ENCODE measurements at regions not wholly inside any gene's neighbourhood (a gene's known extent, or its start where the extent isn't known, plus 50 kb on each side); places are given as distances from the start of the nearest gene placed in this dataset.

DNA sequence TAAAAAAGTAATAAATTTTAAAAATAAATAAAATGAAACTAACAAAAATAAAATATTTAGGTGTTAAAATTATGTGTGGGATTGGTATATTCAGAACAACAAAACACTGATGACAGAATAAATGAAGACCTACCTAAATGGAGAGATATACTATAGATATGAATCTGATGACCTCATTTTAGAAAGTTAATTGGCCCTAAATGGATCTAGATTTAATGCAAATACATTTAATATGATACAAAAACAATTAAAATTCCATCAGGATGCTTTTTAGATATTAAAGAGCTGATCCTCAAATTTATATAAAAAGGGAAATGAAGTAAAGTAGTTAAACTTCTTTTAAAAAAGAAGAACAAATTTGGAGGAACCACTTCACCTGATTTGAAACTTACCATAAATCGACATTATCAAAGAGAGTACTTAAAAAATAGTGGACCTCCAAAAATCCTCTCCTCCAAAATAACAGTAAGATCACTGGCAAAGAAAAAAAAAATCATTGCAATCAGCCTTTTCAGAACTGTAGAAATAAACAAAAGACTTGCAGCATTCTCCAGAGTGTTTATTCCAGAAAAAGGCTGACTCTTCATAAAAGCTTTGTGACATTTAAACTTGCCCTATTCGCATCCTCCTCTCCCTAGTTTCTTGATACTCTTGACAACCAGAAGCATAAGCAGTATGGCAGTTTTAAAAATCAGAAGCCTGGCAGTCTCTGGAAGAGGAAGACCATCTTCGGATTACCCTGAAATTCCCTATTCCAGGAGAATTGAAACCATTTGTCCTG, 125.9 kb upstream of the AKR1E2 start:
- in situ Hi-C loops (cut with HindIII; ENCODE audit: low pct_unique_long_range_greater_than_20kb, low sequenced_read_pairs), result no loop called here
- no peak for DNase-seq (ENCODE audit: low read depth)

- DNase-seq (ENCODE audit: low read depth), result no peak
Measured at GRCh38 chr10:4698075-4698474, 127.9 kb upstream of the AKR1E2 start.

GRCh38 chr10:4696186-4696585, 129.8 kb upstream of the AKR1E2 start:
- no peak for DNase-seq (ENCODE audit: low read depth)
- in situ Hi-C loops (cut with HindIII; ENCODE audit: low pct_unique_long_range_greater_than_20kb, low sequenced_read_pairs), result no loop called here

More at GRCh38 chr10:4698075-4698474, 127.9 kb upstream of the AKR1E2 start:
- in situ Hi-C loops (cut with HindIII; ENCODE audit: low pct_unique_long_range_greater_than_20kb, low sequenced_read_pairs), result no loop called here

- DNase-seq (ENCODE audit: low read depth), result no peak
- in situ Hi-C loops (cut with HindIII; ENCODE audit: low pct_unique_long_range_greater_than_20kb, low sequenced_read_pairs), result no loop called here
Measured at GRCh38 chr10:4693967-4694366, 132.0 kb upstream of the AKR1E2 start.

DNA sequence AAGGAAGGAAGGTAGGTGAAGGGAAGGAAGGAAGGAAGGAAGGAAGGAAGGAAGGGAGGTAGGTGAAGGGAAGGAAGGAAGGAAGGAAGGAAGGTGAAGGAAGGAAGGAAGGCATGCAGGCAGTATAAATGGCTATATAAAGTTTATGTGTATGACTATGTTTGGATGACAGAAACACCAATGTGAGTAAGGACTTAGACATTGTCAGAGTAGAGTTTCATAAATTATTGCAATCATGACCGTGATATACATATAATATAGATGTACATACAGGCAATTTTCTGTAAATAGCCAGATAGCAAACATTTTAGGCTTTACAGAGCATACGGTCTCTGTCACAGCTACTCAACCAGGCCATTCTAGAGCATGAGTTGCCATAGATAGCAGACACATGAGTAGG, 133.8 kb upstream of the AKR1E2 start:
- in situ Hi-C loops (cut with HindIII; ENCODE audit: low pct_unique_long_range_greater_than_20kb, low sequenced_read_pairs), result no loop called here

DNA sequence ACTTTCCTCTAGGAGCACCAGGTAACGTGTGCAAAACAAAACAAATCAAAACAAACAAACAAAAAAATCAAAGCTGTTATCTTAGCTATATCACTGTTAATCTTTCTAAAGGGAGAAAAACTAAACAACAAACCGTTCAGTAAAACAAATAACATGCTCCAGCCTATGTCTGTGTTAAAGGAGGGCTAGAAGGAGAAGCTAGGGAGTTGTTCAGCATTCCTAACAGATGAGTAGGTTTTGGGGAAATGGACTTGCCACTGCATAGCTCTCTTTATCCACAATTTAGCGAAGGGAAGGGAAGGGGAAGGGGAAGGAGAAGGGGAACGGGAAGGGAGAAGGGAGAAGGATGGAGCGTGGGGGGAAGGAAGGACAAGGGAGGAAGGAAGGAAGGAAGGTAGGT, 134.2 kb upstream of the AKR1E2 start:
- no peak for DNase-seq (ENCODE audit: low read depth)
- in situ Hi-C loops (cut with HindIII; ENCODE audit: low pct_unique_long_range_greater_than_20kb, low sequenced_read_pairs), result no loop called here

More for the DNA sequence above, 133.8 kb upstream of the AKR1E2 start:
- DNase-seq (ENCODE audit: low read depth), result no peak

- in situ Hi-C loops (cut with HindIII; ENCODE audit: low pct_unique_long_range_greater_than_20kb, low sequenced_read_pairs), result no loop called here
- DNase-seq (ENCODE audit: low read depth), result no peak
Measured at GRCh38 chr10:4691301-4691700, 134.7 kb upstream of the AKR1E2 start.

GRCh38 chr10:4688601-4689000, 137.4 kb upstream of the AKR1E2 start:
- no peak for DNase-seq (ENCODE audit: low read depth)
- in situ Hi-C loops (cut with HindIII; ENCODE audit: low pct_unique_long_range_greater_than_20kb, low sequenced_read_pairs), result no loop called here

GRCh38 chr10:4688168-4688567, 137.8 kb upstream of the AKR1E2 start:
- in situ Hi-C loops (cut with HindIII; ENCODE audit: low pct_unique_long_range_greater_than_20kb, low sequenced_read_pairs), result no loop called here

DNA sequence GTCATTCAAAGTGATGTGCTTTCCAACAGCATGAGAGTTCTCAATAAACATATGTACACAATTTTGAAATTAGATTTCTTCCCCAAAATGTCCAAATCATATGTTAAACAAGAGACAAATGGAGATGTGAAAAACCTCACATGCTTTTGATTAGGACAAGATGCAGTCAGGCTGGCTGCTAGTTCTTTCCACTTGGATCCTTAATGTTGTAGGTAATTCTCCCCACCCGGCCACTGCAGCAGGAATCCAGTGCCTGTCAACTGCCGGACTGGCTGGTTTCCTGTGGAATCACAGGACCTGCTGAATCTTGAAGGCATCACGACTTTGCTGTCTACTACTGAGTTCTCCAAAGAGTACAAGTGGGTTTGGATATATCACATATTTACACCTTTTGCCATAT, 138.6 kb upstream of the AKR1E2 start:
- no peak for DNase-seq (ENCODE audit: low read depth)
- in situ Hi-C loops (cut with HindIII; ENCODE audit: low pct_unique_long_range_greater_than_20kb, low sequenced_read_pairs), result no loop called here

More at GRCh38 chr10:4688168-4688567, 137.8 kb upstream of the AKR1E2 start:
- no peak for DNase-seq (ENCODE audit: low read depth)

DNA sequence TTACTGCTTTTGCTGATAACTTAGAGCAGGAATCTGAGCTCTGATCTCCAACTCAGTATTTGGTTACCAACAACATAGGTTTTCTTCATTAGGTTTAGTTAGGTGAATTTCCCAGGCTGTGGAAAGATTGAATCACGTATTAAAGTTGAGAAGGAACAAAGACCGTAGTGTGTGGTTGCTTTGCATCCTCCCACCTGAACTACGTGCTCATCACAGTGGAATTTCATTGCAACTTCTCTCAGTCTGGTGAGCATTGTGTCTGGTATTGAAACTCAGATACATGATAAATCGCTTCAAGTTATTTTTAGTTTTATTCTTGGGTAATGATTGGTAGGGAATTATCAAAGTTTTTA, 139.4 kb upstream of the AKR1E2 start:
- in situ Hi-C loops (cut with HindIII; ENCODE audit: low pct_unique_long_range_greater_than_20kb, low sequenced_read_pairs), result no loop called here
- peak; percentile 85 for DNase-seq (ENCODE audit: low read depth)

GRCh38 chr10:4685904-4686643, 139.9 kb upstream of the AKR1E2 start:
- in situ Hi-C loops (cut with HindIII; ENCODE audit: low pct_unique_long_range_greater_than_20kb, low sequenced_read_pairs), result no loop called here
- DNase-seq (ENCODE audit: low read depth), result no peak

DNA sequence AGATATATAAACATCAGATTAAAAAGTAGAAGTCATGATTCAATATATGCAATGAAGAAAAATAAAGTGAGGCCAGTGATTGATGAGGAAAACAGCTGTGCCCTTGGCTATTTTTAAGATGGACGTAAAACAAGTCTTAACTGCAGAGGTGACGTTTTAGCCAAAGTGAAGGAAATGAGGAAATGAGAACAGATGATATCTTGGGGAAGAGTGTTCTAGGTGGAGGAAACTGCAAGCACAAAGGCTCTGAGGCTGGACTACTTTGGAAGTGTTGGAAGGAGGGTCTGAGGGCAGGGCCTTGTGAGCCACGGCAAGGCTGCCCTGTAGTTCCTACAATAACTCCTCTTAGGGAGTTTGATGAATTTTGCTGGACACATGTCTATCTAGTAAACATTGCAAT, 140.5 kb upstream of the AKR1E2 start:
- in situ Hi-C loops (cut with HindIII; ENCODE audit: low pct_unique_long_range_greater_than_20kb, low sequenced_read_pairs), result no loop called here
- no peak for DNase-seq (ENCODE audit: low read depth)

- in situ Hi-C loops (cut with HindIII; ENCODE audit: low pct_unique_long_range_greater_than_20kb, low sequenced_read_pairs), result no loop called here
- DNase-seq (ENCODE audit: low read depth), result no peak
Measured at GRCh38 chr10:4684434-4684833, 141.6 kb upstream of the AKR1E2 start.

DNA sequence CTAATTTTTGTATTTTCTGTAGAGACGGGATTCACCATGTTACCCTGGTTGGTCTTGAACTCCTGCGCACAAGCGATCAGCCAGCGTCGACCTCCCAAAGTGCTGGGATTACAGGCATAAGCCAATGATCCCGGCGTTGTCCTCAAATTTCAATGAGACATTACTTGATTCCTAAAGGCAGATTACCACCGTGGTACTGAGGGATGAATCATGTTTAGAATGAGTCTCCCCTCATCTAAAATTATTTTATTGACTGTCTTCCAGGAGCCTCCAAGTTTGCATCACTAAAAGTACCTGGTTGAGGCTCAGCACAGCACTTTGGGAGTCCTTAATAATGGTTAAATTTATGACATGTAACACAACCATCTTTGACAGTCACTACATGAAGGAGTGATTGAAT, 142.2 kb upstream of the AKR1E2 start:
- in situ Hi-C loops (cut with HindIII; ENCODE audit: low pct_unique_long_range_greater_than_20kb, low sequenced_read_pairs), result no loop called here
- no peak for DNase-seq (ENCODE audit: low read depth)

DNA sequence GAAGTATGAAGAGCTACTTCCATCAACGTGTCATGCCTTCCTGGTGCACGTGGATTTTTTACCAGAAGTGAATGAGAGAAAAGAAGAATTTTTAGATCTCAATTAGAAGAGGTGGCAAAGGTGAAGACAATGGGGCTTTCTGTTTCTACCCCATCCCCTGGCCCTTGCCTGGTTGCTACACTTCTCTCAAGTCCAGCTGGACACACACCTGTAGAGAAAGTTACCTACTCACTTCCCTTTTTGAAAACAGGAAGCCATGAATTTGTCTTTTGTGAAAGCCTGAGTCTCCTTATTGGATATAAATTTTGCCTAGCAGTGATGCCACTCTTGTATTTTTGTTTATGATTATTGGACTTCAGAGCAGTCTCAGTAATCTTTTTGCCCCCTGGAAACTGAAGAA, 142.9 kb upstream of the AKR1E2 start:
- no peak for DNase-seq (ENCODE audit: low read depth)
- in situ Hi-C loops (cut with HindIII; ENCODE audit: low pct_unique_long_range_greater_than_20kb, low sequenced_read_pairs), result no loop called here

GRCh38 chr10:4678951-4679671, 146.9 kb upstream of the AKR1E2 start:
- in situ Hi-C loops (cut with HindIII; ENCODE audit: low pct_unique_long_range_greater_than_20kb, low sequenced_read_pairs), result loop anchor here (5.0 kb wide), 1 partner anchor 88 kb away; no protein-coding TSS in a partner anchor
- DNase-seq (ENCODE audit: low read depth), result peak; percentile 77

DNA sequence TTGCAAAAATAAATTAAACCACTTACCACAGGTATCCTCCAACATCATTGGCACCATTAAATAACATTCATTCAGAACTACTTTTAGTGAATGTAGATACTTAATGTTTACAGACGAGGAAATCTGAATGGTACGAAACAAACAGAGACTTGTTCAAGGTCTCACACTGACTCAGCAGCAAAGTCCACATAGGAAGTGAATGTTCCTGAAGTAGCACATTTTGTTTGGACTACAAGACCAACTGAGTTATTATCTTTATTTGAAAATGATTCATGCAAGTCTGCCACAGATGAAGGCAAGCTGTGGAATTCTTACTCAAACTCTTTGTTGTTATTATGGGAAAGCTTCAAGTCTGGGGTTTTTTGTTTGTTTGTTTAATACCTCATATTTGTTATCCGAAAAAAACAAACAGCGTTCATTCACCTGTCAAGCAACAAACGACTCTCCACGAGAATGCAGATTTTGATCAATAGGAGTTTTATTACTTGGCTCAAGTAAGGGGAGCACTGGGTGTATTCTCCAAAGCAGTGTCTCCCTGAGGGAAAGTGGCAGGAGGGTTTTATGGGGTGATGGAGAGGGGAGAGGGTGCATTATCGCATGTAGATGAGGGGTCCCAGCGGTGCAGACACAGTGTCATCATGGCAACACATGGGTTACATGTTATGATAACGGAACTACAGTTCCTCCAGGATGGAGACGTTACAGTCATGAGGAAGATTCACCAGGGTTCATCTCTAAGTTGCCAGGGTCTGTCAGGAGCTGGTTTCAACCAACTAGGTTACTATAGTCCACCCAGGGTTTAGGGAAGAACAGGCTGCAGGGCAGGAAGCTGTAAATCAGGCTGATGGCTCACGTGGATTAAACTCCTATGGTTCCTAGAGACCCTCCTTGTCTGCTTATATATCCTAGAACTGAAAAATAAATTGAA, 147.7 kb upstream of the AKR1E2 start:
- DNase-seq (ENCODE audit: low read depth), result peak; percentile 81

More for the DNA sequence above, 147.7 kb upstream of the AKR1E2 start:
- in situ Hi-C loops (cut with HindIII; ENCODE audit: low pct_unique_long_range_greater_than_20kb, low sequenced_read_pairs), result loop anchor here (5.0 kb wide), 1 partner anchor 89 kb away; no protein-coding TSS in a partner anchor

Measured in Caki2 (cell line).